HG02623 (cell line): ENCODE measurements at regions not wholly inside any gene's neighbourhood (a gene's known extent, or its start where the extent isn't known, plus 50 kb on each side); places are given as distances from the start of the nearest gene placed in this dataset.
A peak's percentile ranks its signal among the peaks of the same experiment; 100 is the strongest.
"Not testable (repeated sequence)": the region's sequence is repeated elsewhere in the genome, so short reads cannot be mapped to it uniquely, and the experiment has no call there.

Source experiments
- ATAC-seq: cut with Tn5 transposase; IDR thresholded peaks from one replicate; pipeline ENCODE4 v1.9.1; 2021; ENCODE audit warnings: moderate library complexity; ENCODE audit not compliant: unreplicated experiment

GRCh38 chr5:110812639-110813038 is 73.8 kb downstream of the SLC25A46 start:
- no peak for ATAC-seq

GRCh38 chr5:110815916-110816605 is 77.3 kb downstream of the SLC25A46 start:
- no peak for ATAC-seq

GRCh38 chr5:110817459-110817858 is 78.7 kb downstream of the SLC25A46 start:
- no peak for ATAC-seq

DNA sequence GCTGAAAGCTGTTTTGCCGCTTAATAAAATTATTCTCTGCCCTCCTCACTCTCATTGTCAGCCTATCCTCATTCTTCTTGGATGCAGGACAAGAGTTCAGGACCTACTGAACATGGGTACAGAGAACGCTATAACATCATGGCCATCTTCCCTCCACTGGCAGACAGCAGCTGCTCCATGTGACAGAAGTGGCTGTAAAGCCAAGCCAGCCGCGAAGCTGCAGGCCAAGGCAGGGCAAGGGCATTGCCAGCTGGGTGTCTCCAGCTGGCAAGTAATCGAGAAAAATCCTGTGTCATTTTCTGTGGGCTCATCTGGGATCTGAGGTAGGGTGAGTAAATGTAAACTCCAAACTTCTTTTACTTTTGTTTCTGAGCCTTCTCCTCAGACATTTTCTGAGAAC is 84.8 kb downstream of the SLC25A46 start:
- no peak for ATAC-seq

DNA sequence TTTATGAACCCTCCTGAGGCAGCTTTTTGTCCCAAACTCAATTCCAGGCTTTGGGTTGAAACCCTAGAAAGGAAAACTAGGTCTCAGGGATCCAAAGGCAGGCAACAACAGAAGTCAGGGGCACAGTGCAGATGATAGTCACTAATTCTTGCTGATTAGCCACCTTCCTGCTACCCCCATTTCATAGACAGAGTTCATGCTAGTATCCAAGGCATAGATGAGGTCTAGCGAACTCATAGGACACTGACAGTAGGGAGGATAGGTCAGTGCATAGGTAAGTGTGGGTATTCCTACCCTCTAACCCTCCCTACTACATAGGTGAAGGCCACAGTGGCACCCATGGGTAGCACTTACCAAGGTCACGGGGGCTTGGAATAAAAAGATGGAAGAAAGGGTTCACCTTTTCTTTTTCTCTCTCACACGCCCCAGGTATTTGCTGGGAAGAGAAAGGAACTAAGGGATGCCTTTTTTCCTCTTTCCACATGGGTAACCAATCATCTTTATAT is 86.2 kb downstream of the SLC25A46 start:
- no peak for ATAC-seq

GRCh38 chr5:110832683-110833082 is 93.9 kb downstream of the SLC25A46 start:
- ATAC-seq = no peak

- ATAC-seq = not testable (repeated sequence)
Measured at GRCh38 chr5:110834933-110835332, 96.1 kb downstream of the SLC25A46 start.

DNA sequence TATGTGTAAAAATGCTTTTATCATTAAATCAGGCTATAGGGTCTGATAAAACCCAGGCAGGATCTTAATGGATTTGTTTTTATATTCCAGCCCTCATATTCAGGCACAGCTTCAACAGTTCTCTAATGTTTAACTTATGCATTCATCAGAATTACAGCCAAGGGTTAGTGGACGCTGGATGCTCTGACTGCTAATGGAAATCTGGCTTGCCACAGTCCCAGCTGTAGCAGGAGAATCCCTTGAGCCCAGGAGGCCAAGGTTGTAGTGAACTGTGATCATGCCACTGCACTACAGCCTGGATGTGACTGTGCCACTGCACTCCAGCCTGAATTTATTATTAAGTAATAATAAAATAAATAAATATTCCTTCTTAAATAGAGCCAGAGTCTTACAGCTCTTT is 98.0 kb downstream of the SLC25A46 start:
- ATAC-seq = no peak

GRCh38 chr5:110838357-110838756 is 99.5 kb downstream of the SLC25A46 start:
- not testable (repeated sequence) for ATAC-seq

- ATAC-seq = no peak
Measured at GRCh38 chr5:110838961-110839360, 100.2 kb downstream of the SLC25A46 start.

DNA sequence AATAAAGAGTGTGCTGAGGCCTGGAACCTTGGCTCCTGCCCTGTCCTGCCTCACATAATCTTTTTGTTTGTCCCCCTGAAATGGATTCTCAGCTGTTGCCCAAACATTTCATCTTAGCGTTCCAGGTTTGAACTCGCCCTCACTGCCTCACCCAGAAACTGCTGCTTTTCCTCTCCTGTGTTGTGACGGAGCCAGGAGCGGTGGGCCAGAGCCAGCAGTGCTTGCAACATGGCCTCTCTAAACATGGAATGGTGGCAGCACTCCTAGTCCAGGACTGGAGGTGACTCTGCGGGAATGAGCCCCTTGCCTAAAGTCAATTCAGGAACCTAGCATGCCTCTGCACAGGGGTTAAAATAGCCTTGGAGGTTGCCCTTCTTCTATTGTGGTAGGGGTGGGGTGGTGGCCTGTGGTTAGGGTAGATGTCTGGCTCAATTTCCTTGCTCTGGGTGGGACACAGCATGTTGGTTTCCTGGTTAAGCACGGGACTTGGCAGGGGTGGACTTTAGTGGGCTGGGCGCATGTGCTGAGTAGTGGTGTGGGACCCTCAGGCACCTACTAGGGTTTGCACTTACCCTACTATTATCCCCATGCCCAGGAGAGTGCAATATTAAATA is 101.6 kb downstream of the SLC25A46 start:
- no peak for ATAC-seq

- ATAC-seq = no peak
Measured at GRCh38 chr5:110841137-110841536, 102.3 kb downstream of the SLC25A46 start.

- no peak for ATAC-seq
Measured at GRCh38 chr5:110842948-110843347, 104.1 kb downstream of the SLC25A46 start.

DNA sequence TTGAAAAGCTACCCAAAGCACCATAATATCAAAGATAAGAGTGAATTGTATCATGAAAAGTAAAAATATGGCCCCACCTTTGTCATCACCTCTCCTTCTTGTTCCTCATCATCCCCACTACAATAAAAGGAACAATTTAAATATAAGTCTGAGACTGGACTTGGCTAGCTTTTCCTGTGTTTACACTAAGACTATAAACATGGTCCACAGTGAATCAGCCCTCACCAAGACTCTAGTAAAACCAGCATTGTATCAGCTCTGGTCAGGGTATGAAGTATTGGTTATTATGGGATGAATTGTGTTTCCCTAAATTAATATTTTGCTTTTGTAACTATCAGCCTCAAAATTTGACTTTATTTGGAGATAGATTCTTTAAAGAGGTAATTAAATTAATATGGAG is 105.4 kb downstream of the SLC25A46 start:
- ATAC-seq = no peak

GRCh38 chr5:110846398-110847001 is 107.7 kb downstream of the SLC25A46 start:
- no peak for ATAC-seq

GRCh38 chr5:110851357-110851756 is 112.5 kb downstream of the SLC25A46 start:
- no peak for ATAC-seq

DNA sequence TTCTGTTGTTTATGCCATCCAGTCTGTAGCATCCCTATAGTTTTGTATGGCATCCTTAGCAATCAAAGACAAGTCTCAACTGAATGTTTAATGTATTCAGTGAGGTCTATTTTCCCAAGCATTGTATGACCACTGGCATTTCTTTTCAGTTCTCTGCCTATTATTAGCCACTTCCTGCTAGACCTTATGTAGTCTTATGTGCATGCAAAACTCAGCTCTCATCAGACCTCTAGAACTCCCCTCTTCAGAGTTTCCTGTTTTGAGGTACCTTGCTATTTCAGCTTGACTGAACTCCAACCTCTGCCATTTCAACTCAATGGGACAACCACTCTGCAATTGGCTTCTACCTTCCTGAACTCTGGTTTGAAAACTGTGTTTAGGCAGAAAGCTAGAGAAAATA is 113.2 kb downstream of the SLC25A46 start:
- peak; percentile 95 for ATAC-seq

DNA sequence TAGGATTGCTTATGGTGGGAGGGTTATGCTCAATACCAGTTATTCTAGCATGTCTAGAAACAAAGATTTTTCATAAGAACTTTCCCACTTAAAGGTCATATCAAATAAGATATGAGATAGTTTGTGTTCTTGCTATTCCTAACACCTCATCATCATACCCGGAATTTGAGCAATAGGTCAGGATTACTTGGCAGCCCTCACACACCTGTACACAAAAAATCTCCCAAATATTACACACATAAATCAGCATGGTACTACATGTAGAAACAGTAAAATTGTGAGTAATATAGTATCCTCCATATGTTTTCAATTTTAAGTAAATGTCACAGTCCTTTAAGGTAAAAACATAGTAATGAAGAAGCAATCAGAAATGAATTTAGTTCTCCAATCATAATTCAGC is 113.7 kb downstream of the SLC25A46 start:
- no peak for ATAC-seq

GRCh38 chr5:110853267-110853666 is 114.5 kb downstream of the SLC25A46 start:
- ATAC-seq = no peak

GRCh38 chr5:110854200-110854599 is 115.4 kb downstream of the SLC25A46 start:
- no peak for ATAC-seq

- no peak for ATAC-seq
Measured at GRCh38 chr5:110855961-110856360, 117.2 kb downstream of the SLC25A46 start.

GRCh38 chr5:110865400-110866094 is 126.7 kb downstream of the SLC25A46 start:
- ATAC-seq = no peak
